ENCODE measurements at regions not wholly inside any gene's neighbourhood (a gene's known extent, or its start where the extent isn't known, plus 50 kb on each side); places are given as distances from the start of the nearest gene placed in this dataset.
"Not testable (repeated sequence)": the region's sequence is repeated elsewhere in the genome, so short reads cannot be mapped to it uniquely, and the experiment has no call there.

GRCh38 chr11:33991136-33991535 lies 60.4 kb upstream of the CAPRIN1 start:
- H3K9ac ChIP-seq (ENCODE audit: insufficient read depth in 1 of 2, low read depth in 2 of 2, low read length in 2 of 2); H3K27me3 ChIP-seq (ENCODE audit: control insufficient read depth in 2 of 2, insufficient read depth in 2 of 2, low read length in 2 of 2); ATAC-seq; H4K20me1 ChIP-seq (replicated peaks; ENCODE audit: control insufficient read depth, insufficient read depth, low read length); H3K9me1 ChIP-seq (ENCODE audit: control insufficient read depth, insufficient read depth, low read length); DNase-seq (ENCODE audit: extremely low read depth in 1 of 4, low spot score in 3 of 4); FAIRE-seq; H3K27ac ChIP-seq (ENCODE audit: extremely low read depth, low read depth, low read length); H3K4me3 ChIP-seq; BruUV-seq (replicated peaks); H3K9me3 ChIP-seq (replicated peaks; ENCODE audit: control insufficient read depth, insufficient read depth, low read depth, low read length); H3K4me1 ChIP-seq (replicated peaks in 1 of 2; ENCODE audit: control insufficient read depth in 2 of 2, insufficient read depth in 2 of 2, low read length in 2 of 2); H3K4me2 ChIP-seq (ENCODE audit: insufficient read depth, low read length); CTCF ChIA-PET (ENCODE audit: low intra/inter-chr PET ratio); H3K36me3 ChIP-seq (ENCODE audit: control insufficient read depth, insufficient read depth, low read length); H3K79me2 ChIP-seq (ENCODE audit: control insufficient read depth, insufficient read depth, low read length): not testable (repeated sequence)
- in situ Hi-C loops (cut with MboI) (loop anchor here (10.0 kb wide), 1 partner anchor 364 kb away; the partner anchor contains the start of gene ABTB2), intact Hi-C loops (cut with micrococcal nuclease) (loop anchor here (10.0 kb wide), 1 partner anchor 504 kb away; no protein-coding TSS in a partner anchor)
- 55% methylated on average over 11 of the region's 13 CpGs for WGBS (ENCODE audit: insufficient coverage, low coverage, missing lambda C conversion rate)
- POLR2A ChIA-PET = interaction anchor here (0.7 kb wide), 1 partner anchor 114 kb away, joined by 3 read pairs; the partner anchor contains the start of gene NAT10
- H2AFZ ChIP-seq (ENCODE audit: low read depth, low read length) = 0 out of 2 replicates have a peak overlapping the region, but pooled peaks have one; percentile 20

DNA sequence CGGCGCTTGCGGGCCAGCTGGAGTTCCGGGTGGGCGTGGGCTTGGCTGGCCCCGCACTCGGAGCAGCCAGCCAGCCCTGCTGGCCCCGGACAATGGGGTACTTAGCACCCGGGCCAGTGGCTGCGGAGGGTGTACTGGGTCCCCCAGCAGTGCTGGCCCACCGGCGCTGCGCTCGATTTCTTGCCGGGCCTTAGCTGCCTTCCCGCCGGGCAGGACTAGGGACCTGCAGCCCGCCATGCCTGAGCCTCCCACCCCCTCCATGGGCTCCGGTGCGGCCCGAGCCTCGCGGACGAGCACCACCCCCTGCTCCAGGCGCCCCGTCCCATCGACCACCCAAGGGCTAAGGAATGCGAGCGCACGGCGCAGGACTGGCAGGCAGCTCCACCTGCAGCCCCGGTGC lies 61.4 kb upstream of the CAPRIN1 start:
- CTCF ChIA-PET (ENCODE audit: low intra/inter-chr PET ratio) = not testable (repeated sequence)

More for the DNA sequence above, 61.4 kb upstream of the CAPRIN1 start:
- H3K9ac ChIP-seq (ENCODE audit: insufficient read depth in 1 of 2, low read depth in 2 of 2, low read length in 2 of 2); POLR2A ChIA-PET; H3K4me1 ChIP-seq (replicated peaks in 1 of 2; ENCODE audit: control insufficient read depth in 2 of 2, insufficient read depth in 2 of 2, low read length in 2 of 2); FAIRE-seq; H3K27ac ChIP-seq (ENCODE audit: extremely low read depth, low read depth, low read length); H3K4me3 ChIP-seq; BruUV-seq (replicated peaks); H3K79me2 ChIP-seq (ENCODE audit: control insufficient read depth, insufficient read depth, low read length); H4K20me1 ChIP-seq (replicated peaks; ENCODE audit: control insufficient read depth, insufficient read depth, low read length); H3K9me1 ChIP-seq (ENCODE audit: control insufficient read depth, insufficient read depth, low read length); H2AFZ ChIP-seq (ENCODE audit: low read depth, low read length); H3K27me3 ChIP-seq (ENCODE audit: control insufficient read depth in 2 of 2, insufficient read depth in 2 of 2, low read length in 2 of 2); H3K4me2 ChIP-seq (ENCODE audit: insufficient read depth, low read length); ATAC-seq; H3K36me3 ChIP-seq (ENCODE audit: control insufficient read depth, insufficient read depth, low read length); DNase-seq (ENCODE audit: extremely low read depth in 1 of 4, low spot score in 3 of 4); H3K9me3 ChIP-seq (replicated peaks; ENCODE audit: control insufficient read depth, insufficient read depth, low read depth, low read length): not testable (repeated sequence)
- WGBS (ENCODE audit: insufficient coverage, low coverage, missing lambda C conversion rate) = 82% methylated on average over 21 of the region's 32 CpGs
- in situ Hi-C loops (cut with MboI) (loop anchor here (10.0 kb wide), 1 partner anchor 365 kb away; the partner anchor contains the start of gene ABTB2), intact Hi-C loops (cut with micrococcal nuclease) (loop anchor here (10.0 kb wide), 1 partner anchor 505 kb away; no protein-coding TSS in a partner anchor)

All from K562 (cell line).